Osteocyte (in vitro differentiated cells): ENCODE measurements at regions not wholly inside any gene's neighbourhood (a gene's known extent, or its start where the extent isn't known, plus 50 kb on each side); places are given as distances from the start of the nearest gene placed in this dataset.

Source experiments
- DNase-seq: peaks from one replicate; pipeline ENCODE4 v3.0.0; 2021; ENCODE audit warnings: mixed read lengths; ENCODE audit not compliant: unreplicated experiment; ENCODE audit errors: extremely low spot score
- H3K27ac Mint-ChIP-seq: one replicate; pipeline ENCODE4 v1.8.0; 2021; ENCODE audit warnings: mild to moderate bottlenecking, mixed read lengths; ENCODE audit not compliant: unreplicated experiment
- H3K27me3 Mint-ChIP-seq: one replicate; pipeline ENCODE4 v1.8.0; 2021; ENCODE audit warnings: mixed read lengths; ENCODE audit not compliant: unreplicated experiment
- H3K36me3 Mint-ChIP-seq: one replicate; pipeline ENCODE4 v1.8.0; 2021; ENCODE audit warnings: mixed read lengths; ENCODE audit not compliant: unreplicated experiment
- H3K4me1 Mint-ChIP-seq: one replicate; pipeline ENCODE4 v1.8.0; 2021; ENCODE audit warnings: mixed read lengths; ENCODE audit not compliant: unreplicated experiment
- H3K4me3 Mint-ChIP-seq: one replicate; pipeline ENCODE4 v1.8.0; 2021; ENCODE audit warnings: mild to moderate bottlenecking, moderate library complexity, mixed read lengths; ENCODE audit not compliant: unreplicated experiment
- H3K9me3 Mint-ChIP-seq: one replicate; pipeline ENCODE4 v1.8.0; 2021; ENCODE audit warnings: mixed read lengths; ENCODE audit not compliant: unreplicated experiment
- CTCF ChIP-seq: fragments of 200-600 bp; sonication (generic); IDR thresholded peaks from 2 replicates; pipeline ENCODE4 v1.5.0; 2021; ENCODE audit warnings: antibody characterized with exemption, mild to moderate bottlenecking, moderate library complexity

- DNase-seq, result no peak
- Mint-ChIP-seq H3K36me3 (no peaks in the 10 kb centered on the region), H3K27me3 (peaks cover under 1% of the 10 kb centered on the region), H3K9me3 (no peaks in the 10 kb centered on the region), H3K4me3 (no peak overlapping the region), H3K4me1 (no peaks in the 10 kb centered on the region), H3K27ac (no peak overlapping the region)
- TF ChIP-seq CTCF, result no peak
Observed at GRCh38 chr1:239583536-239583935, 197.2 kb downstream of the CHRM3 start.

GRCh38 chr1:239586128-239586527, 199.8 kb downstream of the CHRM3 start:
- peaks cover 6% of the 10 kb centered on the region for H3K27me3 Mint-ChIP-seq
- DNase-seq, result no peak
- no peaks in the 10 kb centered on the region for H3K36me3 Mint-ChIP-seq
- H3K4me3 Mint-ChIP-seq, result no peak overlapping the region
- no peaks in the 10 kb centered on the region for H3K4me1 Mint-ChIP-seq
- H3K27ac Mint-ChIP-seq, result no peak overlapping the region
- H3K9me3 Mint-ChIP-seq, result no peaks in the 10 kb centered on the region
- TF ChIP-seq CTCF, result no peak

DNA sequence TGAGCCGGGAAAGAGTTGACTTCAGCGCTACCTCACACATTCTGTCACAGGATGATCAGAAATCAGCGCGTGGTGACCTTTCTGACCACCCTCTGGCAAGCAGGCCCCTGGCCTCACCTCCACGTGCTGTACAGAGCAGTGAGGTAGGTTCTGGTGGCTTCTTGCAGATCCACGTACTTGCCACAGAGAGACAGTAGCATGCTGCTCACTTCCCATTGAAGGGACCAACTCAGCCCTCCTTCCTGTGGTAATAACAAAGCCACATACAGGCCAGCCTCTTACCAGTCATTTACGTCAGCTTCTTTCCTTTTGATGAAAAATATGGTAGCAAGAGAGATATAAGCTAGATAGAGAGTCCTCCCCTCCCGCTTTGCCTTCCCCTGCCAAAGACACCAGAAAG, 200.7 kb downstream of the CHRM3 start:
- Mint-ChIP-seq H3K27me3 (peaks cover 6% of the 10 kb centered on the region), H3K27ac (no peak overlapping the region), H3K4me3 (no peak overlapping the region), H3K36me3 (no peaks in the 10 kb centered on the region), H3K9me3 (no peaks in the 10 kb centered on the region), H3K4me1 (no peaks in the 10 kb centered on the region)
- no peak for TF ChIP-seq CTCF
- no peak for DNase-seq

GRCh38 chr1:239587574-239588369, 201.4 kb downstream of the CHRM3 start:
- DNase-seq, result no peak
- TF ChIP-seq CTCF, result no peak
- H3K27ac Mint-ChIP-seq, result no peak overlapping the region
- H3K9me3 Mint-ChIP-seq, result no peaks in the 10 kb centered on the region
- no peak overlapping the region for H3K4me3 Mint-ChIP-seq
- no peaks in the 10 kb centered on the region for H3K36me3 Mint-ChIP-seq
- H3K27me3 Mint-ChIP-seq, result peaks cover 8% of the 10 kb centered on the region
- no peaks in the 10 kb centered on the region for H3K4me1 Mint-ChIP-seq

- Mint-ChIP-seq H3K36me3 (no peaks in the 10 kb centered on the region), H3K9me3 (no peaks in the 10 kb centered on the region), H3K27ac (no peak overlapping the region), H3K27me3 (peaks cover 9% of the 10 kb centered on the region), H3K4me3 (no peak overlapping the region), H3K4me1 (no peaks in the 10 kb centered on the region)
- TF ChIP-seq CTCF, result no peak
- no peak for DNase-seq
Observed at GRCh38 chr1:239590556-239590955, 204.2 kb downstream of the CHRM3 start.
